ENCODE measurements at regions not wholly inside any gene's neighbourhood (a gene's known extent, or its start where the extent isn't known, plus 50 kb on each side); places are given as distances from the start of the nearest gene placed in this dataset.

DNA sequence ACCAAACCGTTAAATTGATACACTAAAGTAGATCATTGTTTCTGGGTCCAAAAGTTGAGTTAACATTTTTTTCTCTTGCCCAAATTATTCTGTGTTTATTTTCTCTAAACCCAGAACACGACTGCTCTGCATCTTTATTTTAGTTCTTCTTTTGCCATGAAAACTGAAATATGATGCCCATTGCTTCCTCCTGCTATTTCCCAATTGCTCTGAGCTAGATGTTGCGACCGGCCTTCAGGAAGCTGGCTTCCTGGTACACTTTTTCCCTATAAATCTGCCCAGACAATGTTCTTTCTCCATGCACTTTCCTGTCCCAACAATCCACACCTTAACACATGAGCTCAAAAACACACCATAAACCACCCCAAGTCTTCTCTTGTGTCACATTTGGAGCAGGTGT is 501.4 kb downstream of the FBXO15 start:
- DNase-seq (ENCODE audit: low read depth, low spot score): no peak

GRCh38 chr18:73645160-73645715 is 502.4 kb downstream of the FBXO15 start:
- DNase-seq (ENCODE audit: low read depth, low spot score): no peak

DNA sequence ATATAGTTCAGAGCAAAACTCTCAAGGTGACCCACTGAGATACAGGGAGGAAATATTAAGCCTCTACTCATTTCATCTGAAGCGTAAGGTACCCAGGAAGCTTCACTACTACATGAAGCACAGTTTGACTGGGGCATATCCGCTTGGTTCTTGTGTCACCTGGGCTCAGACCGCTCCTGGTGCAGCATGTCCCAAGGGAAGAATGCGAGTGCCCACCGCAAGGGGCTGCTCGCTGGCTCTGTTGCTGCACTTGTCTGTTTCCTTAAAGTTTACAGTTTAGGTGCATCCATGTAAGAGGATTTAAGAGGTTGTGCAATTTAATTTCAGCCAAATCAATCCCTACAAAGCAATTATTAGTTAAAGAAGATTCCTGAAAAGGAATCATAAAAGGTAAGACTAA is 507.8 kb downstream of the FBXO15 start:
- no peak for DNase-seq (ENCODE audit: low read depth, low spot score)

- no peak for DNase-seq (ENCODE audit: low read depth, low spot score)
These were observed 508.9 kb downstream of the FBXO15 start for GRCh38 chr18:73638709-73639108.

DNA sequence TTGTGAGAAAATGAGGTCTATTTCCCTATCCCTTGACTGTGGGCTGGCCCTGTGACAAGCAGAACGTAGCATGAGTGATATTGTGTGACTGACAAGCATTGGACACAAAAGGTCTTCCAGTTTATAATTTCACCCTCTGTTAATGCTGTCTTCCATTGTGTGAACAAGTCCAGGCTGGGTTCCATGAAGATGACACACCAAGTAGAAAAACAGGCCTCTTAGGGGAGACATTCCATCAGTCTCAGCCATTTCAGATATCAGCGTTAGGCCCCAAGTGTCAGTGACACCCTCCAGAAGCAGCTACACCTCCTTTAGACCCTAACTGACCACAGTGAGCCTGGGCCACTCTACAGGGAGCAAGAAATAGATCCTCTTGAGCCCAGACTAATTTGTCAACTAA is 511.3 kb downstream of the FBXO15 start:
- no peak for DNase-seq (ENCODE audit: low read depth, low spot score)

DNA sequence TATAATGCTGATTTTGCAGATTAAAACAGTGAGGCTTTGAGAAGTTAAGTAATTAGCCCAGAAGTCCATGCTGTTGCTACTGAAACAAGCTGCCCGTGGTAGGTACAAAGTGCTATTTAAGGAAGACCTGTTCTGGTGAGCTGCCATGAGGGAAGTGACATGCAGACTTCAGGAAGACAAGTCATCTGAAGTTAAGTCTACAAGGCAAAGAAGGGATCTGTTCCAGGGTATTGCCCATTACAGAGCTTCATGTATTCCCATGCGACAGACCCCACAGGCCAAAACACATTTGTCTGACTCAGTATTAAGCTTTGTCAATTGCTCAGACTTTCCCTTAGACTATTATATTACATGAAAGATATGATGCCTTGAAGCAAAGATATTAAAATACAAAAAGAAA is 520.8 kb downstream of the FBXO15 start:
- DNase-seq (ENCODE audit: low read depth, low spot score): no peak

GRCh38 chr18:73626221-73626620 is 521.4 kb downstream of the FBXO15 start:
- DNase-seq (ENCODE audit: low read depth, low spot score): no peak

DNA sequence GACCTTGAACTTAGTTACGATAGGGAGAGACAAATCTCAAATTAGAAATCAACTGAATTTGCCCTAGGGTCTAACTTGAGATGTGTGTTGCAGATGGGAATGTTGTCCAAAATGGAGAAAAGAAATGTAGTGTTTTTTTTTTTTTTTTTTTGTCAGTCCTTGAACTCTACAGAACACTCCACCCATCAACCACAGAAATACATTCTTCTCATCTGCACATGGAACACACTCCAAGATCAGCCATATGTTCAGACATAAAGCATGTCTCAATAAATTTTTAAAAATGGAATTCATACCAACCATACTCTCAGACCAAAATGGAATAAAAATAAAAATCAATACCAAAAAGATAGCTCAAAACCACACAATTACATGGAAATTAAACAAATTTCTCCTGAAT is 526.5 kb downstream of the FBXO15 start:
- no peak for DNase-seq (ENCODE audit: low read depth, low spot score)

GRCh38 chr18:73617981-73618380 is 529.7 kb downstream of the FBXO15 start:
- no peak for DNase-seq (ENCODE audit: low read depth, low spot score)

- no peak for DNase-seq (ENCODE audit: low read depth, low spot score)
These were observed 532.1 kb downstream of the FBXO15 start for GRCh38 chr18:73615506-73615905.

DNA sequence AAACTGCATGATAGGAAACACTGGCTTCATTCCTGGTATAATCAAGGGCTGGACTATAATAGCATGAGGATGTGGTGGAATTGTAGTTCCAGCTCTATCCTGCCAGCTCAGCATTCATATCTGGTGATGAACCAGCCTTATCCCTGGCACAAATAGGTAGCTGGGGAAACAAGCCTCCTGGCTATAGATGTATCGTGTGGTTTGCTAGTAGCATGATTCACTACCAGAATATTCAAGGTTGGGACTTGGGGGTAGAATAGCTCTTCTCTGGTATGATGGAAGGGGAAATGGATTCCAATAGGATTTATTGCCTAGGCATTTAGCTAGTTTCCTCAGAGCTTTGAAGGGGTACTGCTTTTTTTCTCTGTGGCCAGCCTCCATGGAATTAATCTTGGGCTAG is 532.8 kb downstream of the FBXO15 start:
- no peak for DNase-seq (ENCODE audit: low read depth, low spot score)

DNA sequence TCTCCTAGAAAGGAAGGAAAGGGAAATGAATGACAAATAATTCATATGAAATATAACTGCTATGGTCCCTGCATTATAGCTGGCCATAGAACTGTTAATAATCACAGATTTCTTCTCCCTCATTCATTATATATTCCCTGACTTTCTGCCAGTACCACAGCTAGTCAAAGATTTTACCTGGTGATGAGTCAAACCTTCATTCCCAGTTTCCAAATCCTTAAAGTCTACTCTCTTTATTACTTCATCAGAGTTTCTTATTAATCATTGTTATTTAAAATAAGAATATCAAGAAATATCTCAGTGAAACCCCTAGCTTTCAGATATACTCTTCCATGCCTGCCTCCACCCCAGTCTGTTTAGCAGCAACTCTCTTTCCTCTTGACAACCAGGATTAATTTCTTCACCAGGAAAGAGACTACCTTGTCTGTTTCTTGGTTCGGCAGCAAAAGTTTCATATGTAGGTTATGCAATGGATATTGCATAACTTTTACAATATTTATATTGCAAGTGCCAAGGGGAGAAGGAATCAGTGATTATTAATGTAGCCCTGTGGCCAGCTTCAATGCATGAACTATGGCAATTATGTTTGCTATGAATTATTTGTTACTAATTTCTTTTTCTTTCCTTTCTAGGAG is 533.8 kb downstream of the FBXO15 start:
- DNase-seq (ENCODE audit: low read depth, low spot score): no peak

DNA sequence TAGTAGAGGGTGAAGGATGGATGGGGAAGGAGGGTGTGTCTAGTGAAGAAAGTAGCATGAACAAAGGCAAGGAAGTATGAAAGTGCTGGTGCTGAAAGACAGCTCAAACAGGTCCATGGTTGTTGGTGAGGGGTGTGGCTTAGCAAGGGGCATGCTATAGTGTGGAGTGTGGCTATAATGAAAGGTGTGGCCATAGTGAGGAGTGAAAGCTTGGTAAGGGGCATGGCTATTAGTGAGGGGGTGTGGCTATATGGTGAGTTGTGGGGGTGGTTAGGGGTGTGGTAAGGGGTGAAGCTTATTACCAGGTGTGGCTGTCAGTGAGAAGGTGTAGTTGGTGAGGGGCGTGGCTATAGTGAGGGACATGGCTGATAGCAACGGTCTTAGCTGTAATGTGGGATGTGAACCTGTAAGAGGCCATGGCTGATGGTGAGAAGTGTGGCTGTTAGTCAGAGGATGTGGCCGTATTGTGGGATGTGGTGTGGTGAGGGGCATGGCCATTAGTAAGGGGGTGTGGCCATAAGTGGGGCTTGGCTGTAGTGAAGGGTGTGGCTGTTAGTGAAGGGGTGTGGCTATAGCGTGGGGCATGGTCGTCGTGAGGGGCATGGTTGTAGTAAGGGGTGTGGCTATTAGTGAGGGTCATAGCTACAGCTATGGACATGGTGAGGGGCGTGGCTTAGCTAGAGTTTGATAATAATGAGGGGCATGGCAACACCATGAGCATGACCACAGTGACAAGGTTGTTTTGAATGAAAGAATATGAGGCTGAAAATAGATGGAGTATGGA is 549.6 kb downstream of the FBXO15 start:
- no peak for DNase-seq (ENCODE audit: low read depth, low spot score)

- DNase-seq (ENCODE audit: low read depth, low spot score): no peak
These were observed 552.9 kb downstream of the FBXO15 start for GRCh38 chr18:73594749-73595148.

DNA sequence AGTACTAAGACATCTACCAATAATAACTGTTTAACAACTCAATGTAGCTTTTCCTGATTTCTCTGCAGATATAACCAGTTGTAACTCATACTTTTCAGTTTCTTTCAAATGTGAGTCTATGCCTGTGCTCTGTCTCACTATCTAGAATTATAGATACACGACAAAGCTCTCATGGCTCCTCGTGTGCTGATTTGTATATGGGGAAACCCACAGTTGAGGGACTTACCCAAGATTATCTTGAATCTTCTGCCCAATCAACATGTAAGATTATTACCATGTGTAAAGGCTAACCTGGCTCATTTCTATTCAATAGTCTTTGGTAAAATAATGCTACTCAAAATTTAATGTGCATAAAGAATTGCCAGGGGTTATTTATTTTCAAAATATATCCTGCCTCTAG is 554.4 kb downstream of the FBXO15 start:
- no peak for DNase-seq (ENCODE audit: low read depth, low spot score)

- DNase-seq (ENCODE audit: low read depth, low spot score): no peak
These were observed 556.7 kb downstream of the FBXO15 start for GRCh38 chr18:73590950-73591349.

DNA sequence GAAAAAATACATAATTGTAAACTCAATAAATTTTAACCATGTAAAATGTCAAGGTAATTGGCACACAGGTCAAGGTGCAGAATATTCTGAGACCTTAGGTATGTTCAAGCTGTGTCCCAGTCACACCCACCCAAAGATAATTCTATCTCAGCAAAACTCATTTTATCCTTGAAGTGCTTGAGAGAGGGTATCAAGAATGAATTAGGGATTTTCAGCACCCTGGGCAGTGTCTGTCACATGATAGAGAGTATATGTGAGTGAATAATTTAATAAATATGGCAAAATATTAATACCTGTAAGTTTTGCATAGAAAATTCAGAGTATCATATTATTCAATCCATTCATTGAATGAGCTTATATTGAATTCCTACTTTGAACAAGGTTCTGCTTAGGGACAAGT is 567.9 kb downstream of the FBXO15 start:
- DNase-seq (ENCODE audit: low read depth, low spot score): no peak

DNA sequence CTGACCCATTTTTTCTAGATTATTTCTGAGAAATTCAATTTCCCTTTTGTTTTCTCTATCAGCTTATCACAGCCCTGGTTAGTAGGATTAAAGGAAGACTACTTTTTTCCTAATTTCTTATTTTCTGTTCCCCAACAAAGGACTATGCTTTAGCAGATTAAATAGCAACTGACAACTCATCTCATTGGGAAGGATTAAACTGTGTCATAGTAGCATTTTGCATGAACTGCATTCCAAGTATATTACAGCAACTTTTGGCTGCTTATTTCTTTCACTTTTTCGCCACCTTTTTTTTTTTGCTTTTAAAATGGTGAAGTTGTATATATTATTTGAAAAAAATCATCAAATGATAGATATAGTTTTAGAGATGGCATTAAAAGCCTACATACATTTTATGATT is 570.3 kb downstream of the FBXO15 start:
- DNase-seq (ENCODE audit: low read depth, low spot score): no peak

- DNase-seq (ENCODE audit: low read depth, low spot score): no peak
These were observed 583.6 kb downstream of the FBXO15 start for GRCh38 chr18:73563901-73564472.

- no peak for DNase-seq (ENCODE audit: low read depth, low spot score)
These were observed 584.3 kb downstream of the FBXO15 start for GRCh38 chr18:73563345-73563744.

GRCh38 chr18:73556904-73557303 is 590.7 kb downstream of the FBXO15 start:
- no peak for DNase-seq (ENCODE audit: low read depth, low spot score)

DNA sequence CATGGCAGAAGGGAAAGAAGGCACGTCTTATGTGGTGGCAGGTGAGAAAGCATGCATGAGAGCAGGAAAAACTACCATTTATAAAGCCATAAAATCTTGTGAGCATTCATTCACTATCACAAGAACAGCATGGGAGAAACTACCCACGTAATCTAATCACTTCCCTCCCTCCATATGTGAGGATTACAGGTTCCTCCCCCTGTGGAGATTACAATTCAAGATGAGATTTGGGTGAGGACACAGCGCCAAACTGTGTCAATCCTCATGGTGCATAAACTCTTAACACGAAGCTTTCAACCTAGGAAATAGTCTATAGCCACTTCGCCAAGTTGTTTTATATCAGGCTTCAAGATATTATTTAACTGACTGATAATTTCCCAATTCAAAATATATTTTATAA is 595.5 kb downstream of the FBXO15 start:
- no peak for DNase-seq (ENCODE audit: low read depth, low spot score)

GRCh38 chr18:73551211-73551610 is 596.4 kb downstream of the FBXO15 start:
- DNase-seq (ENCODE audit: low read depth, low spot score): no peak

Data from brain pericyte (primary cell).